HG02642 (cell line): ENCODE measurements at regions not wholly inside any gene's neighbourhood (a gene's known extent, or its start where the extent isn't known, plus 50 kb on each side); places are given as distances from the start of the nearest gene placed in this dataset.

Experiments
- ATAC-seq: cut with Tn5 transposase; IDR thresholded peaks from one replicate; pipeline ENCODE4 v1.9.1; 2021; ENCODE audit warnings: mild to moderate bottlenecking; ENCODE audit not compliant: unreplicated experiment, poor library complexity

DNA sequence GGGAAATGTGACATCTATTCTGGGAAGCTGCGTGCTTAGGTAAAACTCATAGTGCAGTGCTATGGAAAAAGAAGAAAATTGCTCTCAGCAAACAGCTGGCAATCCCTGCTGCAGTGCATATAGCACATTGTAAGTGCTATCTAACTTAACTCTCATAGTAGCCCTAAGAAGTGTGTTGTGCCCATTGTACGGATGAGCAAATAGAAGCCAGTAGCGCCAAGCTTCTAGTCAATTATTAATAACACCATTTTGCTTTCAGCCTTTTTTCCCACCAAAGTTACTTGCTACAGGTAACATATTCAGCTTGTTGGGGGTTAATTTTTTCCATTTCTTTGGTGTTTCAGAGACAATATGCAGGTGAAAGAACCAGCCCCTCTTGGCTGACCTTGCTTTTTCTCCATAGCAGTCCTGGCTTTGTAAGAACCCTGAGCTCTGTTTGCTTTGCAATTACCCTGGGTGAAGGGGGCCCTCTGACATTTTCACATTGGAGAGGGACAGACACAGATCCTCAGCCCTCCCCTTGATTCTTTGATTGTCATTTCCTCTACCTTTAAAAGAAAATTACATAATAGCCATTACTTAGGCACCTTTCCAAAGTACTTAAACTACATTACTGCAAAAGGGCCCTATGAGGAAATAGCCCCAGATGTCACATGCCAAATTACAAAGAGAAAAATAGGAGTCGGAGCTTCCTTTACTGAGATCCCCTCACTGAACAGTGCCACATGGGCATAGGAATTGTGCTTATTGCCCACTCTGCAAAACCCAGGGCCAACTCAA, 576.2 kb upstream of the TBX3 start:
- ATAC-seq: no peak

DNA sequence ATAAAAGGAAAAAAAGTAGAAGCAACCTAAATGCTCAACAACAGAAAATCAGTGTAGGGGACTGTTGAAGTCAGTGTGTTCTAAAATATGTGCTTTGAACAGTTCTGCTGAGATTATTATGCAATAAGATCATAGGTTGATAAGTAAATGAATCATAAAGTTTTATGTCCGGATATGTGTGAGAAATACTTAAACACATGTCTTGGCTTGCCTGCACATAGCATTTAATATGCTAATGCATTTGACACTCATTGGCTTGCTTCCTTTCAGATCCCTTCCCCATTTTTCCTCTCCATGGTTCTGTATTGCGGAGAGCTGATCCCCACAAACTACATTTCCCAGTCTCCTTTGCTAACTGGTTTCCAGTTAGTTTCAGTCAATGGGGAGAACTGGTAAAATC, 573.8 kb upstream of the TBX3 start:
- no peak for ATAC-seq

GRCh38 chr12:115255962-115256361, 572.0 kb upstream of the TBX3 start:
- ATAC-seq: no peak

DNA sequence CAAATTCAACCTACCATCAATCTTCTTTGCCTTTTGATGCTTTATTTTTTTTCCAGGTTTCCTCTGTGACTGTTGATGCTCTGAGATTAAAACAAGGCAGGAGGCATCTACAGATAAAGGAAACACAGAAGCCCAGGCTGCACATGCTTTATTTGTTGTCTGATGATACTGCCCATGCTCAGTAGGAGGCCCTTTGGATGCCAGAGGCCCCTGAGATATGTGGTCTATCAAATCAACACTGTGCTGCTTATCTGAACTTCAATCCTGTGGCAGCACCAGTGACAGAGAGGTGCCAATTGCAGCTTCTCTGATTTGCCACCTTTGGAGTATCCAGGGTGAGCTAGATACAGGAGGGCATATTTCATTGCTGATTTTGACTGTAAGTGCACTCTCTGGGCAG, 571.3 kb upstream of the TBX3 start:
- ATAC-seq: no peak

- no peak for ATAC-seq
Observed at GRCh38 chr12:115253049-115253448, 569.1 kb upstream of the TBX3 start.

DNA sequence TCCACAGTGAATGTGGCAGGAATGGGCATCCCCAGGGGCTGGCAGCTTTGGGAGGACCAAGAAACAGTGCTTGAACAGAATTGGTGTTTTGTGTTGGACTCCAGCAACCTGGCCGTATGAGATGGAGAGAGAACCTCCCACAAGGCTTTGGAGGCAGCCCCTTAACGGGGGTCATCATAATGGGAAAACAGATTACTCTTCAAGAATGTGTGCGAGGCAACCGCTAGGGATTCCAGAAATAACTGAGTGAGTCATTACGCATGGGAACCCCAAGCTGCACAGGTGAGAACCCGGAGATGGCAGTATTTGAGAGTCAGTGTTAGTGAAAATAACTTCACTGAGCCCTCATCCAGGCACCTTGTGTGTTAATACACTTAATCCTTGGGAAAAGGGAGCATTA, 567.8 kb upstream of the TBX3 start:
- ATAC-seq: no peak

GRCh38 chr12:115249671-115250278, 565.8 kb upstream of the TBX3 start:
- ATAC-seq: no peak

GRCh38 chr12:115245020-115245419, 561.0 kb upstream of the TBX3 start:
- ATAC-seq: no peak

- no peak for ATAC-seq
Observed at GRCh38 chr12:115243933-115244628, 560.1 kb upstream of the TBX3 start.

GRCh38 chr12:115240251-115240650, 556.3 kb upstream of the TBX3 start:
- ATAC-seq: no peak

DNA sequence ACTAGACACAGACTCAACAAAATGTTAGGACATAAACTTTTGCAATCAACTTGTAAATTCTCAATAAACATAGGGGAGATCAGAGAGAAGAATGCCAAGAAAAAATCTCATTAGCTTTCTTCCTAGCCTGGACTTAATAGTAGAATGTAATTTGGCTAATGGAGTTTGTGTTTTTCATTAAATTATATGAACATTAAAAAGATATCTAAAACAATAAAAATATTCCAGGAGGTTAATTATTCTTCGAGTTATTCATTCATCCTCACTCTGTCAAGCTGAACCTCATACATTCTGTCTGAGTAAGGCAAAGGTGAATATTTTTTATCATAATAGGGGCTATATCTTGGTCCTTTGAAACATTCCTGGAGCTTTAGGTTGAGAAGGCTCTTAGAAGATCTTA, 551.9 kb upstream of the TBX3 start:
- no peak for ATAC-seq

GRCh38 chr12:115233891-115234543, 550.0 kb upstream of the TBX3 start:
- no peak for ATAC-seq

DNA sequence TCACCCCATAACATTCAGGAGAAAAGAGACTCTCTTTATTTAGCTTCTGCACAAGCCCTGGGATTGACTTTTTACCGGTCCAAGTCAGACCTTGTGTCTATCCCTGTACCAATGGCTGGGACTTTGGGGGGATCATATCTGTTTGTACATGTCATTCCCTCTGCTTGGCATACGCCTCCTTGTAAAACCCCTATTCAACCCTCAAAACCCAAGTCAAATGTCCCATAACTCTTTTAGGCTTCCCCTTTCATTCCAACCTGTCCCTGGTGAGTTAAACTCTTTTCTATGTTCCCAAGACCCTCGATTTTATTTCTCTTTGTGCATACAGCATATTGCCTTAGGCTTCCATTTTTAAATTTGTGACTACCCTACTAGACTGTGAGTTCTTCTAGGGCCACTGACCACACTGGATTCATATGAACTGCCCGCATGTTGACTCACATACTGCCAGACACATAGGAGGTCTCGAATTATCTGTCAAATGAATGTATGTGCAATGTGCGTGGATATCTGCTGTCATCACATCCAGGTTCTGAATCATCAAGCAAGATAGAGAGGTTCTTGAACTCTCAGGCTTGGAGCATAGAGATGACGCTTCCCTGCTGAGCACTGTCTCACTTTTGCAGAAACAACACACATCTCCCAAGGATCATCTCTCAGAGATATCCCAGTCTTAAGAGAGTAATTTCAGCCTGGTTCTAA, 548.6 kb upstream of the TBX3 start:
- no peak for ATAC-seq

DNA sequence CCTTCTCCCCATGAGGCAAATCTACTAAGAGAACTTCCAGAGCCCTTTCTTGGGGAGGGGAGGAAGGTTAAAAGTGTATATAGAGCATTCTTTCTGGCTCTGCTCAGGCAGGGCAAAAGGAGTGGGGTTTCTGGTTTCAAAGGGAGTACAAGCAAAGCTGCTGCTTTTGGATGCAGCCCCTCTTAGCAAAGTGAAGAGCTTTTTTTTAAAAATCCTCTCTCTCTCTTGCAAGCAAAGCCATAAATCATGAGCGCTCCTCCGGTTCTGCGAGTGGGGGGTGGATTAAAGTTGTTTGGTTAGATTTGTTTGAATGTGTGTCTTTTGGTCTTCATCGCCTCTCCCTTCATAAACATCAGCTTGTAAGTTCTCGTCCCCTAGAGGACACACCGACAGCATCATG, 546.6 kb upstream of the TBX3 start:
- ATAC-seq: no peak

DNA sequence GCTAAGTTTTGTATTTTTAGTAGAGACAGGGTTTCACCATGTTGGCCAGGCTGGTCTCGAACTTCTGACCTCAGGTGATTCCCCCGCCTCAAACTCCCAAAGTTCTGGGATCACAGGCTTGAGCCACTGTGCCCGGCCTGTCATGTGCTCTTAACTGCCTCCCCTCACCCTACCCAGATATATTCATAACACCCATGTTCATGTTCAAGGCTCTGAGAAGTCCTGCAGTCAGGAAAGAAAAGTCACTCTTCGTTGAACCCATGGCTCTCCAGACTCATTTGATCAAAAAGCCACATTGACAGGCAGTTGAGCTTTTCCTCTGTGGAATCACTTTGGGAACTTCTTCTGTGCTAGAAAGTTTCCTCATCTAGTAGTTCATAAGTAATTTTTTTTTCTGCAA, 545.5 kb upstream of the TBX3 start:
- no peak for ATAC-seq

DNA sequence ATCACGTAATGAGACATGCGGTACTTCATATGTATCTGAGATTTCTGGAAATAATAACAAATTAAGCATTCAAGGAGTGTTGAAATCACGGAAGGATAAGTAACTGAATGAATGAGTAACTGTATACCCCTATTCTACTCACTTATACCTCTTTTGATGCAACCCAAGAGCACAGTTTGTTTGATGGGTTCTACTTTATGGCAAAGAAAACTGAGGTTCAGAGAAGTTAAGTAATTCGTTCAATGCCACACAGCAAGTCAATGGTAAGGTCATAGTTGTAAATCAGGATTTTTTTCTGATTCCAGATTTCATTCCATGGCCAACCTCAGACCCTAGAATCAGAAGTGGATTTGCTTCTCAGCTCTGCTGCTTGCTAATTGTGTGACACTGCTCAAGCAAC, 544.5 kb upstream of the TBX3 start:
- no peak for ATAC-seq

DNA sequence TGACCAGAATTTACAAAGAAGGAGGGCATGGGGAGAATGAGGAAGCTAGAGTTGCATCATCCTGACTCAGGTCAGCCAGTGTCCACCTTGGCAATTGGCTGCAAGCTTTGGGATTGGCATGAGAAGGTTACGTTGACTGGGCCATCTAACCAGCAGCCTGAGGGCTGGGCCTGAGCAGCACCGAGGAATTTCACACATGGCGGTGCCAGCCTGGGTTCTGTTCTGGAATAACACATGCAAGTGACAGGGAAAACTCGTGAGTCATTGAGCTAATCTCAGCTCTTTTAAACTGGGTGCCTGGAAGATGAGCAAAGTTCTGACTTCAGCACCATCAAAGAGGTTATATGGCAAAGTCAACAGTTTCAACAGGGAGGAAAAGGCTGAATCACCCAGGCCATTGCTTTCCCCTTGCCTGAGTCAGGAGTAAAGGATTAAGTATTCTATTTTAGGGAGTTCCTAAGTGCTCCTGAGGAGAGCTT, 543.2 kb upstream of the TBX3 start:
- ATAC-seq: no peak

DNA sequence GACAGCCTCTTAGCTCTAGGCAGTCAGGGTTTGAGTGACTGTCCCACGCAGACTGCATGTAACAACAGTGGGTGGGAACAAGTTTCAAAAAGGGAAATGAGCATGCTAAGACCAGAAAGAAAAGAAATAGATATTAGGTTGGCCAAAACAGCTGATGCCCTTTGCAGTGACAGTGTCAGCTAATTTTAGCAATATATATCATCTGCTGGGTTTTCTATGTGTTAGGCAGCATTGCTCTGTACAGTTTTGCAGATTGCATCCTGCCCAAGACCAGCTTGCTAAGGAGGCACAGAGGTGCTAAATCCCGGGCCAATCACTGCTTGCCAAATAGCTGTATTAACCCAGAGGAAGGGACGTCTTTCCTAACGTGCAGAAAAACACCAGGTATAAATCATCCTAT, 541.9 kb upstream of the TBX3 start:
- ATAC-seq: no peak

- ATAC-seq: no peak
Observed at GRCh38 chr12:115223991-115224390, 540.0 kb upstream of the TBX3 start.

GRCh38 chr12:115223322-115223721, 539.3 kb upstream of the TBX3 start:
- ATAC-seq: no peak
